ENCODE measurements at regions not wholly inside any gene's neighbourhood (a gene's known extent, or its start where the extent isn't known, plus 50 kb on each side); places are given as distances from the start of the nearest gene placed in this dataset.
A peak's percentile ranks its signal among the peaks of the same experiment; 100 is the strongest.
"Not testable (repeated sequence)": the region's sequence is repeated elsewhere in the genome, so short reads cannot be mapped to it uniquely, and the experiment has no call there.

DNA sequence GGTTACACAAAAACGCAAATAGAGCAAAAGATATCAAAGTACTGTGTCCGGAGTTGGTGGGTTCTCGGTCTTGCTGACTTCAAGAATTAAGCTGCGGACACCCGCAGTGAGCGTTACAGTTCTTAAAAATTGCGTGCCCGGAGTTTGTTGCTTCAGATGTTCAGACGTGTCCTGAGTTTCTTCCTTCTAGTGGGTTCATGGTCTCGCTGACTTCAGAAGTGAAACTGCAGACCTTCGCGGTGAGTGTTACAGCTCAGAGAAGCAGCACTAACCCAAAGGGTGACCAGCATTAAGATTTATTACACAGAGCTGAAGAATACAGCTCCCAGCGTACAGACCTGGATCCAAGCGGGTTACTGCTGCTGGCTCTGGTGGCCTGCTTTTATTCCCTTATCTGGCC lies 125.7 kb upstream of the TWIST2 start:
- TF ChIP-seq, protein P1, sequence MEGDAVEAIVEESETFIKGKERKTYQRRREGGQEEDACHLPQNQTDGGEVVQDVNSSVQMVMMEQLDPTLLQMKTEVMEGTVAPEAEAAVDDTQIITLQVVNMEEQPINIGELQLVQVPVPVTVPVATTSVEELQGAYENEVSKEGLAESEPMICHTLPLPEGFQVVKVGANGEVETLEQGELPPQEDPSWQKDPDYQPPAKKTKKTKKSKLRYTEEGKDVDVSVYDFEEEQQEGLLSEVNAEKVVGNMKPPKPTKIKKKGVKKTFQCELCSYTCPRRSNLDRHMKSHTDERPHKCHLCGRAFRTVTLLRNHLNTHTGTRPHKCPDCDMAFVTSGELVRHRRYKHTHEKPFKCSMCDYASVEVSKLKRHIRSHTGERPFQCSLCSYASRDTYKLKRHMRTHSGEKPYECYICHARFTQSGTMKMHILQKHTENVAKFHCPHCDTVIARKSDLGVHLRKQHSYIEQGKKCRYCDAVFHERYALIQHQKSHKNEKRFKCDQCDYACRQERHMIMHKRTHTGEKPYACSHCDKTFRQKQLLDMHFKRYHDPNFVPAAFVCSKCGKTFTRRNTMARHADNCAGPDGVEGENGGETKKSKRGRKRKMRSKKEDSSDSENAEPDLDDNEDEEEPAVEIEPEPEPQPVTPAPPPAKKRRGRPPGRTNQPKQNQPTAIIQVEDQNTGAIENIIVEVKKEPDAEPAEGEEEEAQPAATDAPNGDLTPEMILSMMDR (IDR thresholded peaks at IDR 0.05) = no peak
- TF ChIP-seq EP300 (IDR thresholded peaks at IDR 0.05) (no peak), POLR2A (IDR thresholded peaks at IDR 0.05) (no peak)
- 90 to 94% methylated on average over 14 of the region's 14 CpGs for WGBS, 2 donors
- Histone ChIP-seq H3K36me3 (no peaks in the 10 kb centered on the region), H3K4me3 (no peak overlapping the region), H3K27ac (no peak overlapping the region), H3K27me3 (no peaks in the 10 kb centered on the region), H3K9me3 (no peaks in the 10 kb centered on the region), H3K4me1 (no peaks in the 10 kb centered on the region)
- DNase-seq (ENCODE audit: low spot score in 2 of 2) = peak in 1 of 2 donors; percentile 2

DNA sequence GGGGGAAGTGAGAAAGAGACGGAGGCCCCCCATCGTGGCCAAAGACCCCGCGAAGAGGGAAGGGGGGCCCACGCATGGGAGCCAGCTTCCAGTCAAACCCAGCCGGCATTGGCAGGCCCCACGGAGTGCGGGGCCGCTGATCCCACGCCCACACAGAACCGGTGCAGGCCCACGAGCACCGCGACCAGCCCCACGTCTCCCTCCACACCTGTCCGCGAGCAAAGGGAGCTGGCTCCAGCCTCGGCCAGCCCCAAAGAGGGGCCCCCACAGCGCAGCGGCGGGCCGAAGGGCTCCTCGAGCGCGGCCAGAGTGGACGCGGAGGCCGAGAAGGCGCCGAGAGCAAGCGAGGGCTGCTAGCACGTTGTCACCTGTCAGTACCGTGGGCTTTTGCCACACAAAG lies 125.0 kb upstream of the TWIST2 start:
- Histone ChIP-seq H3K36me3 (no peaks in the 10 kb centered on the region), H3K27me3 (no peaks in the 10 kb centered on the region), H3K9me3 (no peaks in the 10 kb centered on the region), H3K27ac (no peak overlapping the region), H3K4me3 (no peak overlapping the region), H3K4me1 (peaks cover 0 to 6% (median 2%) of the 10 kb centered on the region in 4 donors)
- TF ChIP-seq POLR2A (IDR thresholded peaks at IDR 0.05) = no peak
- TF ChIP-seq, protein P1 (IDR thresholded peaks at IDR 0.05) = no peak
- no peak for DNase-seq (ENCODE audit: low spot score in 2 of 2)
- 96 to 98% methylated on average over 32 to 33 of the region's 33 CpGs for WGBS, 2 donors

DNA sequence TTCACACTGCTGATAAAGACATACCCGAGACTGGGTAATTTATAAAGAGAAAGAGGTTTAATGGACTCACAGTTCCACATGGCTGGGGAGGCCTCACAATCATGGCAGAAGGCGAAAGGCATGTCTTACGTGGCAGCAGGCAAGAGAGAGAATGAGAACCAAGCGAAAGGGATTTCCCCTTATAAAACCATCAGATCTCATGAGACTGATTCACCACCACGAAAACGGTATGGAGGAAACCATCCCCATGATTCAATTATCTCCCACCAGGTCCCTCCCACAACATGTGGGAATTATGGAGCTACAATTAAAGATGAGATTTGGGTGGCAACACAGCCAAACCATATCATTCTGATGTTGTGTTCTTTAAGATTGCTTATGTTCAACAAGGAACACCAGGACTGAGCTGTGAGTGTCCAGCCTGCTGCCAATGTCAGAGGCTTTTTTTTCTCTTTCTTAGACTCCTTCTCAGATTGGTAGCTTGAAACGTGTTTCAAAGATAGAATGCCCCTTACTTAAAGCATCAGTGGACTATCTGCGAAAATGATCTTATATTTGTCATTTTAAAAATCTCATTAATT lies 124.1 kb upstream of the TWIST2 start:
- H3K9me3 ChIP-seq, H3K36me3 ChIP-seq, H3K4me3 ChIP-seq, H3K27me3 ChIP-seq, H3K27ac ChIP-seq: not testable (repeated sequence)
- peak in 1 of 2 donors; percentile 3 for DNase-seq (ENCODE audit: low spot score in 2 of 2)
- WGBS, 2 donors = 66 to 76% methylated on average over 8 of the region's 8 CpGs
- peaks cover 0 to 14% (median 5%) of the 10 kb centered on the region in 4 donors for H3K4me1 ChIP-seq

DNA sequence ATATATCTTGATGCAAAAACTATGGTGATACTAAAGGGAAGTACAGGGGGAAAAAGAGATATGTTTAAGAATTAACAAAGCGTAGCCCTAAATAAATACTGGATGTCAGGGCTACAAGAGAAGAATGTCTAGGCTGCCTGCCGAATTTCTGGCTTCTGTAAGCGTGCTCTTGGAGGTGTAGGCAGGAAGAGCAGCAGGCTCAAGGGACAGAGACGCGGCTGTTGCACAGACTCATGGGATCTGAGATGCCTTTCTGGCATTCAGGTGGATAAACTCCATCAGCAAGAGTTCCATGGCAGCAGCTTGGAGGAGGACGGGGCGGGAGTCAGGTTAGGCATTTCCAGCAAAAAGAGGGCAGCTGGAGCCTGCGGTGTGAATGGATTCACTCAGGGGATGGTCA lies 123.2 kb upstream of the TWIST2 start:
- H3K27me3 ChIP-seq = no peaks in the 10 kb centered on the region
- no peak overlapping the region for H3K27ac ChIP-seq
- no peaks in the 10 kb centered on the region for H3K36me3 ChIP-seq
- H3K4me3 ChIP-seq = no peak overlapping the region
- WGBS, 2 donors = 58 to 68% methylated on average over 8 of the region's 8 CpGs
- peaks cover 0 to 21% (median 8%) of the 10 kb centered on the region in 4 donors for H3K4me1 ChIP-seq
- TF ChIP-seq EP300 (IDR thresholded peaks at IDR 0.05) = no peak
- TF ChIP-seq POLR2A (IDR thresholded peaks at IDR 0.05) = no peak
- TF ChIP-seq, protein P1 (IDR thresholded peaks at IDR 0.05) = no peak
- DNase-seq (ENCODE audit: low spot score in 2 of 2) = peak in 1 of 2 donors; percentile 2
- no peaks in the 10 kb centered on the region for H3K9me3 ChIP-seq

DNA sequence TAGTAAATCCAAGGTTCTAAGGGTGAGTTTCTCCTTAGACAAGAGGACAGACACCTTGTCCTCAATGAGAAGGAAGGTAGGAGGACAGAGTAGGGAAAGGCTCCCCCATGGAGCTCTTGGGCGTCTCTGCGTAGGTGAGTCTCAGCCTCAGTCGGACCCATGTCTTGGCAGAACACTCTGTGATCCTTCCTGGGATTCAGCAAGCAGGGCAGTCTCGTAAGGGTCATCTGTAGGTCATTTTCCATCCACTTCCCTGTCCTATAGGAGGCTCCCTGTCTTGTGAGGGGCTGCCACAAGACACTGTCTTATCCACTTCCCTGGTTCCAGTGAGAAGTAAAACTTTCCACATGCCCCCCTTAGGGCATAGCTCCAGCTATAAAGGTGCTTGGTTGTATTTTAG lies 122.6 kb upstream of the TWIST2 start:
- peak in 1 of 2 donors; percentile 3 for DNase-seq (ENCODE audit: low spot score in 2 of 2)
- TF ChIP-seq, protein P1 (IDR thresholded peaks at IDR 0.05) = no peak
- TF ChIP-seq EP300 (IDR thresholded peaks at IDR 0.05) = no peak
- no peak for TF ChIP-seq POLR2A (IDR thresholded peaks at IDR 0.05)
- Histone ChIP-seq H3K27ac (no peak overlapping the region), H3K4me1 (peaks cover 0 to 21% (median 8%) of the 10 kb centered on the region in 4 donors), H3K9me3 (no peaks in the 10 kb centered on the region), H3K27me3 (no peaks in the 10 kb centered on the region), H3K36me3 (no peaks in the 10 kb centered on the region), H3K4me3 (no peak overlapping the region)
- 87 to 88% methylated on average over 4 of the region's 4 CpGs for WGBS, 2 donors

All from tibial nerve (tissue), 4 donors.